Astrocyte (in vitro differentiated cells and primary cell): ENCODE measurements at regions not wholly inside any gene's neighbourhood (a gene's known extent, or its start where the extent isn't known, plus 50 kb on each side); places are given as distances from the start of the nearest gene placed in this dataset.

Source experiments
- EZH2 ChIP-seq: IDR thresholded peaks from 2 replicates; pipeline ENCODE4 v1.6.1; 2012; ENCODE audit warnings: mild to moderate bottlenecking, low read length, inconsistent platforms; ENCODE audit not compliant: insufficient read depth
- TF ChIP-seq, protein P1 (sequence below): IDR thresholded peaks from 2 replicates; pipeline ENCODE4 v1.5.1; 2011; ENCODE audit warnings: low read depth, mild to moderate bottlenecking, inconsistent platforms, low read length, moderate library complexity; ENCODE audit not compliant: insufficient read depth

DNA sequence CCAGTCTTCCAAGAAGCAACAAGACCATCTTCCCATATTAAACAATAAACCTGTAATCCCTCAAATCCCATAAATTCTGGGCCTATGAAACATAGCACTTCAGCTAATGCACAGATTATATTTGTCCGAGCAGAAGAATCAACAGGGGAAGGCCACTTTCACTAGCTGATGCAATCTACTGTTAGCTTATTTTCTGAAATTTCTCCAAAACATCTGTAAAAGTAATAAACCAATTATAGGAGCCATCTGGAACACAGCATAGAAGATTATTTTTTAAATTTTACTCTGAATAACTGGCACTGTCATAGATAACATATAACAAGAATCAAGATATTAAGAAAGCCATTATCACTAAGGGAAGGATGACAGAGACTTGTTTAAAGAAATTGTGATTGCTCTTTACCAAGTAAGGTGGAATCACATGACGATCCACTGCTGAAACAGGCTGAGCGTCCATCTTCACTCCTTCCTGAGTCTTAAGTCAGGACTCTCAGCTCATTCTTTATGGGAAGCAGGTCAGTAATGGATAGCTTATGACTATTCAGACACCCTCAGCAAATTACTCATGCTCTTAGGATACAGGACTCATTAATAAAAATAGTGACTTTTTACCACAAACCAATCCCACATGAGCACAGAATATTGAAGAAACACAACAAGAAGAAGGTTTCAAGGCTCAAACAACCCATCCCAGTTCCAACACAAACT is 719.5 kb downstream of the XPNPEP1 start:
- TF ChIP-seq, protein P1, sequence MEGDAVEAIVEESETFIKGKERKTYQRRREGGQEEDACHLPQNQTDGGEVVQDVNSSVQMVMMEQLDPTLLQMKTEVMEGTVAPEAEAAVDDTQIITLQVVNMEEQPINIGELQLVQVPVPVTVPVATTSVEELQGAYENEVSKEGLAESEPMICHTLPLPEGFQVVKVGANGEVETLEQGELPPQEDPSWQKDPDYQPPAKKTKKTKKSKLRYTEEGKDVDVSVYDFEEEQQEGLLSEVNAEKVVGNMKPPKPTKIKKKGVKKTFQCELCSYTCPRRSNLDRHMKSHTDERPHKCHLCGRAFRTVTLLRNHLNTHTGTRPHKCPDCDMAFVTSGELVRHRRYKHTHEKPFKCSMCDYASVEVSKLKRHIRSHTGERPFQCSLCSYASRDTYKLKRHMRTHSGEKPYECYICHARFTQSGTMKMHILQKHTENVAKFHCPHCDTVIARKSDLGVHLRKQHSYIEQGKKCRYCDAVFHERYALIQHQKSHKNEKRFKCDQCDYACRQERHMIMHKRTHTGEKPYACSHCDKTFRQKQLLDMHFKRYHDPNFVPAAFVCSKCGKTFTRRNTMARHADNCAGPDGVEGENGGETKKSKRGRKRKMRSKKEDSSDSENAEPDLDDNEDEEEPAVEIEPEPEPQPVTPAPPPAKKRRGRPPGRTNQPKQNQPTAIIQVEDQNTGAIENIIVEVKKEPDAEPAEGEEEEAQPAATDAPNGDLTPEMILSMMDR = no peak
- TF ChIP-seq EZH2 = no peak
